HG02623 (cell line): ENCODE measurements at regions not wholly inside any gene's neighbourhood (a gene's known extent, or its start where the extent isn't known, plus 50 kb on each side); places are given as distances from the start of the nearest gene placed in this dataset.
"Not testable (repeated sequence)": the region's sequence is repeated elsewhere in the genome, so short reads cannot be mapped to it uniquely, and the experiment has no call there.

Experiments used
- ATAC-seq: cut with Tn5 transposase; IDR thresholded peaks from one replicate; pipeline ENCODE4 v1.9.1; 2021; ENCODE audit warnings: moderate library complexity; ENCODE audit not compliant: unreplicated experiment

- no peak for ATAC-seq
Observed at GRCh38 chr2:8329660-8330622, 351.9 kb upstream of the ID2 start.

DNA sequence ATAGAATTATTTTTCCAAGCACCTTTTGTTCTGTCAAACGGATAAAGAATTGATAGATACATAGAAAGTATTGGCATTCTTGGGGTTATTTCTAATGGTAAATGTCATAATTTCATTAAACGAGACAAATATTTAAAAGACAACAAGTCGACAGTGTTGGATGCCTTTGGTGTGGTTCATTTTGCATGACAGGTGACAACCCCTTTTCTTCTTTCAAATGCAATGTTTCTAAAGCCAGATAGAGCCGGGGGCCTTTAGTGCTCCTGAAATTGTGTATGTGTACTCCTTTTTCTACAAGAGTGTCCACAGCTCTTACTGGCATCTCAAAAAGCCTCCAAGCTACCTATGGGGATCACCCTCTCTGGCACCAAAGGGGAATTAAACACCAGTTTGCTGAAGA is 350.8 kb upstream of the ID2 start:
- ATAC-seq = no peak

- no peak for ATAC-seq
Observed at GRCh38 chr2:8332646-8333045, 349.2 kb upstream of the ID2 start.

DNA sequence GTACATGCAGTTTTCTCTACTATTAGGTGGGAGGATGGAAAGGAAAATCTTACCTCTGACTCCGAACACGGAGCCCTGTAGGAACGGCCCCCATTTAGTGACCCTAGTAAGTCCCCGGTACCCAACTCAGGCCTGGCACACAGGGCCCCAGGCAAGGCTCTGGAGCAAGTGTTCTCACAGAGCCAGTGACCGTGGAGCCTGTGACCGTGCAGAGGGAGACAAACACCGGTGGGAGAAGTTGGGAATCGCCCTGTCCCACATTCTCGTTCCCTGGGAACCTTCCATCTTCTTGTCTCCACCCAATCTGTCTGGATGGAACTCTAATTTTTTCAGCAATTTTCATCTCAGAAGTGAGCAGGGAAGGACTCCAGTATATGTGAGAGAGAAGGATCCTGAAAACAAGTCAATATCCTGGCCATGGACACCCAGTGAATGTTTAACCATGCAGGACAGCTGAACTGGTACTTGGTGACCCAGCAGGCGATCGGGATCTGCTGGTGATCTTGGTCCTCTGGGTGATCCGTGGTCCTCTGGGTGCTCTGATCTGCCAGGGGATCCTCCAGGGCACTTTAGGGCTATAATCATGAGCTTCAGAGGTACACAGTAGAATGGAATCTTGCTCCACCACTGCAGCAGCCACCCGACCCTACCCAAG is 348.6 kb upstream of the ID2 start:
- no peak for ATAC-seq

DNA sequence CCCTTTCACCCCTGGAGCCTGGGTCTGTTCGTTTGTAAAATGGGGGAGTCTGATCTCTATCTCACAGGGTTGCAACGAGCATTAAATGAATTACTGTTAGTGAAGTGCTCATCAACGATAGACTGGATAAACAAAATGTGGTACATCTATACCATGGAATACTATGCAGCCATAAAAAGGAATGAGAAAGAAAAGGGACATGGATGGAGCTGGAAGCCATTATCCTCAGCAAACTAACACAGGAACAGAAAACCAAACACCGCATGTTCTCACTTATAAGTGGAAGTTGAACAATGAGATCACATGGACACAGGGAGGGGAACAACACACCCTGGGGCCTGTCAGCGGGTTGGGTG is 348.0 kb upstream of the ID2 start:
- not testable (repeated sequence) for ATAC-seq

GRCh38 chr2:8334866-8335325 is 347.0 kb upstream of the ID2 start:
- no peak for ATAC-seq

- ATAC-seq = no peak
Observed at GRCh38 chr2:8335801-8336200, 346.1 kb upstream of the ID2 start.

DNA sequence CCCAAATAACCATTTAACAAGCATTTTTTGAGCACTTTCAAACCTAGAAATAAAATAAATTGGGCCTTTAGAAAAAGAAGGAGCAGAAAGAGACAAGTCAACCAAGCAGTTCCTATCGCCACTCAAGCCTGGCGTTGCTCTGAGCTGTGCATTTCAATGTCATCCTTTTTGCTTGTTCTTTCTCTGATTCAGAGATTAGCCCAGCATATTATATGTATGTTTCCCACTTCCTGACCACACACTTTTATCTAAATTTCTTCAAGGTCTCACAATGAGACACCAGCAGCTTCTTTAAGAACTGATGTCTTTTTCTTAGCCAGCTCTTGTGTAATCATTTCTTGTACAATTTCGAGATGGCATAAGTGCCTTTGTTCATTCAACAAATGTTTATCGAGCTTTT is 344.5 kb upstream of the ID2 start:
- ATAC-seq = no peak

DNA sequence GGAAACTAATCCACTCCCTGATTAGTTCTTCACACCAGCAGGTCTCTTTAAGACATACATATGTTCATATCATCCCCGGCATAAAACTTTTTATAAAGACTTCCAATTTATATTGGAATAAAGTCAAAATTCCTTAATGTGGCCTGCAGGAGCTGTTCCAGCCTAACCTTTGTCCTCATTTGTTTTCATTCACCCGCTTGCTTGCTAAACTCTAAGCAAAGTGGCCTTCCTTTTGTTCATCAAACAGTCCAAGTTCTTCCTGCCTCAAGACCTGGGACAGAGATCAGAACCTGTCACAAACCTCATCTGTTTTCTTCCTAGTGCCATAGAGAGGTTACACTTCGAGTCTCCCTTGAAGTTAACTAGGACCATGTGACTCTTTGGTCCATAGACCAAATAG is 339.4 kb upstream of the ID2 start:
- no peak for ATAC-seq

- no peak for ATAC-seq
Observed at GRCh38 chr2:8343031-8343430, 338.8 kb upstream of the ID2 start.

- no peak for ATAC-seq
Observed at GRCh38 chr2:8344144-8345097, 337.4 kb upstream of the ID2 start.

DNA sequence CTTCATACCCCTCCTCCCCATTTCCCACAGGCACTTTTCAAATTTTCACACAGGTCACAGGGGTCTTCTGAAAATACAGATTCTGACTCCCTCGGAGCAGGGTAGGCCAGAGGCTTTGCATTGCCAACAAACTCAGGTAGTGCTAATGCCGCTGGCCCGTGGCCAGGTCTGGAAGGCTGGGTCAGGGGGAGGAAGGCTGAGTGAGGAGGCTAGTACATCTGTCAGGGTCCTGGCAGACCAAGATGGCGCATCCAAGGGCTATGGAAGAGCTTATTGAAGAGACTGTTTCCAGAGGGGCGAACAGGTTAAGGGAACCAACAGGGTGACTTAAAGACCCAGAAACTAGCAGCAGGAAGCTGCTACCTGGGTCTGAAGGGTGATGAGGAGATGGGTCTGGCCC is 336.7 kb upstream of the ID2 start:
- ATAC-seq = no peak

DNA sequence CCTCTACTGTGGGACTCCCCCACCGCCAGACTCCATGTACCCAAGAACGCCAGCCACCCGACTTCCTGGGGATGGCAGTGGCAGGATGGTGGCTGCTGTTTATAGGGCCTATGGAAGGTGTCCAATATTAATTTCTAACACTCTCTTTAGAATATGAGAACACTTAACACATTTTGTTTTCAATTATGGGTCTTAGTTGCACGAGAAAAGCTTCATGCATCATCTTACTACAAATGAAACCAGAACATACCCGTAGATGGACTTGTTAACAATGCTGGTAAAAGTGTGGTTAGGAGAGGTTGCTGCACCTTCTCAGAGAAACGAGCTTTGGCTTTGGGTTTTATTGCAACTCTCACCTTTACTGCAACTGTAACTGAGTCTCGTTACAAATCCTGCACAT is 335.6 kb upstream of the ID2 start:
- ATAC-seq = no peak

- ATAC-seq = no peak
Observed at GRCh38 chr2:8346706-8347430, 335.0 kb upstream of the ID2 start.

GRCh38 chr2:8348911-8349310 is 332.9 kb upstream of the ID2 start:
- ATAC-seq = not testable (repeated sequence)

- no peak for ATAC-seq
Observed at GRCh38 chr2:8352296-8352695, 329.6 kb upstream of the ID2 start.

GRCh38 chr2:8352989-8353388 is 328.9 kb upstream of the ID2 start:
- no peak for ATAC-seq

GRCh38 chr2:8355102-8355859 is 326.6 kb upstream of the ID2 start:
- no peak for ATAC-seq

DNA sequence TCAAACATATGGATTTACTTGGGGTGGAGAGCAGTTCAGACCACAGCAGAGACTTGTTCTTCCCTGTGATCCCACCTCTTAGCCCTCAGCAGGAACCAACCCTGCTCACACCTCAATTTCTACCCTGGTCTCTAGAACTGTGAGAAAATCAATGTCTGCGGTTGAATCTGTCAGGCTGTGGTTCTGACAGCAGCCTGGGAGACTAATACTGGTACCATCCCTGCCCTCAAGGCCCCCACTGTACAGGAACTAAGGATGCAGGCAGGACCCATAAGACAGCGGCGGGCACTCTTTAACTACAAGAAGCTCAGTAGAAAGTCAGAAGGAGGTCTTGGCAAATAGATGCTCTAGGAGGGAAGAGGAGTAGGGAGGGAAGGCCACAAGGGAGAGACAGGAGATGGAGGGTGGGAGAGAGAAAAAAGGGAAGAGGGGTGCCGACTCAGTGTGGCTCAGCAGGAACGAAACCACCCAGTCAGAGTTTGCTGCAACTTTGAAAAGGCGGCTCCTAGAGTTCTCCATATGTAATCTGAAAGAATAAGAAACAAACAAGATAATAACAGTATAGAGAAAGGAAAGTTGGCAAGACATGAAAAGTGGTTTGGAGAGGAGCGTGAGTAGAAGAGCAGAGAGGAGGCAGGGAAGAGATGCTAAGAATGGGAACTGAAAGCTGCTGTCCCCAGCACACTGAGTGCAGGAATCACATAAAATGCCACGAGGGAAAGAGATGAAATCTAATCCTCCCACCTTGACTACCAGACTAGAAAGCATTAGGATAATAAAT is 323.9 kb upstream of the ID2 start:
- ATAC-seq = no peak
